NCI-H1436 (cell line): ENCODE measurements at regions not wholly inside any gene's neighbourhood (a gene's known extent, or its start where the extent isn't known, plus 50 kb on each side); places are given as distances from the start of the nearest gene placed in this dataset.
A peak's percentile ranks its signal among the peaks of the same experiment; 100 is the strongest.

ENCODE experiments used
- DNase-seq: peaks from one replicate; lab custom pipeline; 2025; lab: John Stamatoyannopoulos, UW

GRCh38 chr16:79788949-79789348, 188.4 kb upstream of the MAF start:
- DNase-seq = no peak

- DNase-seq = no peak
Measured at GRCh38 chr16:79786389-79786788, 185.9 kb upstream of the MAF start.

GRCh38 chr16:79784007-79784406, 183.5 kb upstream of the MAF start:
- no peak for DNase-seq

- DNase-seq = no peak
Measured at GRCh38 chr16:79777679-79778078, 177.1 kb upstream of the MAF start.

- DNase-seq = no peak
Measured at GRCh38 chr16:79776243-79776847, 175.8 kb upstream of the MAF start.

GRCh38 chr16:79772784-79773183, 172.2 kb upstream of the MAF start:
- no peak for DNase-seq

- no peak for DNase-seq
Measured at GRCh38 chr16:79772048-79772447, 171.5 kb upstream of the MAF start.

- peak; percentile 86 for DNase-seq
Measured at GRCh38 chr16:79770244-79771064, 169.9 kb upstream of the MAF start.

- DNase-seq = no peak
Measured at GRCh38 chr16:79769928-79770243, 169.3 kb upstream of the MAF start.

GRCh38 chr16:79769270-79769927, 168.9 kb upstream of the MAF start:
- DNase-seq = no peak

- no peak for DNase-seq
Measured at GRCh38 chr16:79768276-79768970, 167.9 kb upstream of the MAF start.

- no peak for DNase-seq
Measured at GRCh38 chr16:79767421-79768275, 167.1 kb upstream of the MAF start.

GRCh38 chr16:79765901-79766394, 165.4 kb upstream of the MAF start:
- DNase-seq = no peak

GRCh38 chr16:79765431-79765830, 164.9 kb upstream of the MAF start:
- DNase-seq = no peak

- DNase-seq = no peak
Measured at GRCh38 chr16:79764415-79765110, 164.0 kb upstream of the MAF start.

- no peak for DNase-seq
Measured at GRCh38 chr16:79762217-79762616, 161.7 kb upstream of the MAF start.

GRCh38 chr16:79758615-79759346, 158.2 kb upstream of the MAF start:
- no peak for DNase-seq

- no peak for DNase-seq
Measured at GRCh38 chr16:79757968-79758367, 157.4 kb upstream of the MAF start.

GRCh38 chr16:79757163-79757562, 156.6 kb upstream of the MAF start:
- DNase-seq = no peak

GRCh38 chr16:79756571-79756970, 156.0 kb upstream of the MAF start:
- DNase-seq = no peak
